ENCODE measurements at regions not wholly inside any gene's neighbourhood (a gene's known extent, or its start where the extent isn't known, plus 50 kb on each side); places are given as distances from the start of the nearest gene placed in this dataset.

- no peak overlapping the region for H2BK20ac ChIP-seq (ENCODE audit: low read depth, low read length, poor library complexity, severe bottlenecking)
- no peak overlapping the region for H3K4ac ChIP-seq (ENCODE audit: low read depth, low read length)
- no peak overlapping the region for H3K18ac ChIP-seq (ENCODE audit: insufficient read length, low read depth, low read length)
- H4K8ac ChIP-seq (replicated peaks; ENCODE audit: insufficient read length, low read depth, low read length), result no peak overlapping the region
- H3T11ph ChIP-seq (ENCODE audit: low read length), result no peak overlapping the region
- H2BK15ac ChIP-seq (ENCODE audit: low read depth, low read length), result no peak overlapping the region
- H3K27me3 Mint-ChIP-seq (ENCODE audit: low read depth), result peaks cover 20% of the 10 kb centered on the region
- no peaks in the 10 kb centered on the region for H3K27me3 ChIP-seq (ENCODE audit: insufficient read depth, low read length)
- H4K91ac ChIP-seq (ENCODE audit: insufficient read length, low read depth, low read length), result no peak overlapping the region
- no peak overlapping the region for H3K4me3 Mint-ChIP-seq
- H2BK120ac ChIP-seq (ENCODE audit: low read depth, low read length, poor library complexity, severe bottlenecking), result no peak overlapping the region
- no peaks in the 10 kb centered on the region for H3K36me3 Mint-ChIP-seq (ENCODE audit: insufficient read depth in 1 of 3, low read depth in 3 of 3)
- no peak overlapping the region for H3K23ac ChIP-seq (ENCODE audit: insufficient read length, low read depth, low read length)
- no peaks in the 10 kb centered on the region for H3K9me3 ChIP-seq (ENCODE audit: control insufficient read depth, low read depth, low read length)
- H2BK12ac ChIP-seq (ENCODE audit: insufficient read length, low read depth, low read length), result no peak overlapping the region
- WGBS (ENCODE audit: extremely low coverage, insufficient read length, low lambda C conversion rate), result no CpG with 5 or more reads among the region's 12 CpGs
- no peak for TF ChIP-seq CTCF (conservative IDR thresholded peaks at IDR 0.05)
- no peak for DNase-seq
- no peaks in the 10 kb centered on the region for H3K79me1 ChIP-seq (ENCODE audit: insufficient read depth, low read depth, low read length, poor library complexity, severe bottlenecking)
- no peak overlapping the region for H3K27ac Mint-ChIP-seq
- no peak overlapping the region for H3K27ac ChIP-seq (ENCODE audit: insufficient read length, low read depth, low read length)
- no peaks in the 10 kb centered on the region for H3K79me2 ChIP-seq (ENCODE audit: insufficient read depth, low read length)
- H3K4me2 ChIP-seq (ENCODE audit: insufficient read depth, insufficient read length, low read length), result no peak overlapping the region
- no peak overlapping the region for H3K9ac ChIP-seq (ENCODE audit: extremely low read depth, insufficient read length, low read length)
- H3K14ac ChIP-seq (ENCODE audit: insufficient read depth, low read length), result peak overlapping the region; percentile 59; the same call in 1 of the 2 replicates
- no peak overlapping the region for H2AK5ac ChIP-seq (ENCODE audit: insufficient read length, low read length)
- H2AFZ ChIP-seq (ENCODE audit: low read length), result no peak overlapping the region
- no peaks in the 10 kb centered on the region for H3K4me1 Mint-ChIP-seq
- H3K9me3 Mint-ChIP-seq, result peaks cover 0 to 3% of the 10 kb centered on the region in 2 experiments; a peak in 1 of 5 replicates
- no peak overlapping the region for H2BK5ac ChIP-seq (ENCODE audit: insufficient read length, low read length)
- no peaks in the 10 kb centered on the region for H3K4me1 ChIP-seq (ENCODE audit: insufficient read depth, low read length)
- no peak overlapping the region for H3K56ac ChIP-seq (ENCODE audit: insufficient read length, low read depth, low read length)
- H4K5ac ChIP-seq (ENCODE audit: insufficient read length, low read depth, low read length), result no peak overlapping the region
- no peaks in the 10 kb centered on the region for H4K20me1 ChIP-seq (ENCODE audit: control insufficient read depth, insufficient read depth, insufficient read length)
- H3K23me2 ChIP-seq (ENCODE audit: insufficient read length, low read depth, low read length, poor library complexity, severe bottlenecking), result no peaks in the 10 kb centered on the region
Measured at GRCh38 chr1:34529935-34530859, 224.7 kb upstream of the GJB5 start.

All from H9 (cell line).